C4-2B (cell line): ENCODE measurements at regions not wholly inside any gene's neighbourhood (a gene's known extent, or its start where the extent isn't known, plus 50 kb on each side); places are given as distances from the start of the nearest gene placed in this dataset.
"Not testable (repeated sequence)": the region's sequence is repeated elsewhere in the genome, so short reads cannot be mapped to it uniquely, and the experiment has no call there.

Source experiments
- CTCF ChIP-seq: fragments of 450-650 bp; conservative IDR thresholded peaks from 2 replicates; pipeline ENCODE4 v1.5.1; 2017; ENCODE audit warnings: mild to moderate bottlenecking
- ZFX ChIP-seq: fragments of 450-650 bp; IDR thresholded peaks from 2 replicates; pipeline ENCODE4 v1.6.1; 2017

- not testable (repeated sequence) for TF ChIP-seq CTCF, ZFX
Measured at GRCh38 chr7:108673699-108674098, 104.0 kb downstream of the DNAJB9 start.
